Activated naive CD4-positive, alpha-beta T cell treated with anti-CD3 and anti-CD28 coated beads, Interleukin-2, amount 10 ng/mL, durations not matched to agents 7 days and 5 days (primary cell): ENCODE measurements at regions not wholly inside any gene's neighbourhood (a gene's known extent, or its start where the extent isn't known, plus 50 kb on each side); places are given as distances from the start of the nearest gene placed in this dataset.
"Not testable (repeated sequence)": the region's sequence is repeated elsewhere in the genome, so short reads cannot be mapped to it uniquely, and the experiment has no call there.

ENCODE experiments used
- CTCF ChIA-PET: fragments of 350-600 bp; sonication (Branson Sonifier 250); formaldehyde crosslinking; loops from one replicate; lab custom pipeline; 2021; ENCODE audit warnings: antibody characterized with exemption; lab: Charles Lee
- DNase-seq: peaks from one replicate; pipeline ENCODE4 v3.0.0-alpha.2; 2020
- H3K27ac Mint-ChIP-seq: one replicate; pipeline ENCODE4 v1.8.0; 2021; ENCODE audit warnings: mild to moderate bottlenecking, moderate library complexity, mixed read lengths
- H3K27me3 Mint-ChIP-seq: one replicate; pipeline ENCODE4 v1.8.0; 2021; ENCODE audit warnings: mild to moderate bottlenecking, mixed read lengths
- H3K36me3 Mint-ChIP-seq: one replicate; pipeline ENCODE4 v1.8.0; 2021; ENCODE audit warnings: mixed read lengths
- H3K4me1 Mint-ChIP-seq: one replicate; pipeline ENCODE4 v1.8.0; 2021; ENCODE audit warnings: mixed read lengths
- H3K4me3 Mint-ChIP-seq: one replicate; pipeline ENCODE4 v1.8.0; 2021; ENCODE audit warnings: mild to moderate bottlenecking, moderate library complexity, mixed read lengths
- H3K9me3 Mint-ChIP-seq: one replicate; pipeline ENCODE4 v1.8.0; 2021; ENCODE audit warnings: mixed read lengths

DNA sequence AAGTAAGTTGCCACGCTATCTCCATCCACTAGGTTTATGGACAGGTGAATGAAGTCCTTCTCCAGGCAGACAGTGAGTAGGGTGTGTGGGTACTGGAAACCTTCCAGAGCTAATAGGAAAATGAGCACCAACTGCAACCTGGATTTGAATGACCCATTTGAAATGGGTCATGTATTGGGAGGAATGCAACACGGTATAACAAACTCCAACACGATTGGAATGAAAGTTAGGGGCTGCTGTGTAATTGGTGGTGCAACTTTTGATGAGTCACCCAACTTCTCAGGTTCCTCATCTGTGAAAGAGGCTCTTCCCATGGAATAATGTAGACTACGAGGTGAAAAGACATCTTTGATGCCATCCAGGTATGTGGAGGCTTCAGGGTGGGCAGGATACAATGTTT, 241.4 kb upstream of the PODXL start:
- no peaks in the 10 kb centered on the region for H3K27me3 Mint-ChIP-seq

DNA sequence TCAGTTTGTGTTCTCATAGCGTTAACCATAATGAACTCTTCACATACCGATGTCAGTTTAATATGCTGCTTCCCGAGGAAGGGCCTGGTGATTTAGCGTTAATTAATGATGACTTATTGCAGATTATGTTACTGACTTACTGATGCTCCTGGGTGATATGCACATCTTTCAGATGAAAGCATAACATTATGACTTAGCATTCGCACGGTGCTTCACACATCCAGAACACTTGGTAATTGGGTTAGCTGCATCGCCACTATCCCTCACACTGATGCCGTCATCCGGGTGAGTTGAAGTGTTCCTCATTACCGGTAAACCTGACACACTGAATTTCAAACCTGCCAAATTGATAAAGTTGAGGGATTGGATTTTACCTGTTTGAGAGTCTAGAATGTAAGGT, 239.0 kb upstream of the PODXL start:
- H3K27ac Mint-ChIP-seq: no peak overlapping the region
- CTCF ChIA-PET: no interaction called here
- no peaks in the 10 kb centered on the region for H3K36me3 Mint-ChIP-seq
- H3K4me3 Mint-ChIP-seq: no peak overlapping the region
- DNase-seq: no peak
- no peaks in the 10 kb centered on the region for H3K27me3 Mint-ChIP-seq
- no peaks in the 10 kb centered on the region for H3K4me1 Mint-ChIP-seq
- no peaks in the 10 kb centered on the region for H3K9me3 Mint-ChIP-seq

More for the DNA sequence above, 241.4 kb upstream of the PODXL start:
- no peaks in the 10 kb centered on the region for H3K9me3 Mint-ChIP-seq
- CTCF ChIA-PET: no interaction called here
- no peak overlapping the region for H3K4me3 Mint-ChIP-seq
- no peaks in the 10 kb centered on the region for H3K4me1 Mint-ChIP-seq
- no peak for DNase-seq
- H3K27ac Mint-ChIP-seq: no peak overlapping the region
- no peaks in the 10 kb centered on the region for H3K36me3 Mint-ChIP-seq

DNA sequence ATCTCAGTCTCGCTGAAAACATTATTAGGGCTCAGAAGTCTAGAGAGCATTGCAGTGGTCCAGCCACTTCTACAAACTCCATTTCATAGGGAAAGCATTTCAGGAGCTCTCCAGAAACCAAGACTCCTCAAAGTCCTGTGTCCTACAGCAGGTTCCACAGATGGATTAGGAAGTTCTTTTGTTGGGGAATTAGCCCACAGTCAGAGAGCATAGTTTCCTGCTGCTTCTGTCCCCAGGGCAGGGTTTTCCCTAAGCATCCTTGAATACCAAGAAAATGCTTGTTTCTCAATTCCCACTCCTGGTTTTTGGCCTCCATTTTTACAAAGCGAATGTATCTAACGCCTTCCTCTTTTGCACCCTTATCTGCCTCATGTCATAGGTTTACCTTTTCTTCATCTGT, 235.9 kb upstream of the PODXL start:
- no peaks in the 10 kb centered on the region for H3K27me3 Mint-ChIP-seq
- CTCF ChIA-PET: no interaction called here
- H3K9me3 Mint-ChIP-seq: no peaks in the 10 kb centered on the region
- H3K27ac Mint-ChIP-seq: no peak overlapping the region
- no peaks in the 10 kb centered on the region for H3K36me3 Mint-ChIP-seq
- H3K4me3 Mint-ChIP-seq: no peak overlapping the region
- no peak for DNase-seq
- no peaks in the 10 kb centered on the region for H3K4me1 Mint-ChIP-seq

DNA sequence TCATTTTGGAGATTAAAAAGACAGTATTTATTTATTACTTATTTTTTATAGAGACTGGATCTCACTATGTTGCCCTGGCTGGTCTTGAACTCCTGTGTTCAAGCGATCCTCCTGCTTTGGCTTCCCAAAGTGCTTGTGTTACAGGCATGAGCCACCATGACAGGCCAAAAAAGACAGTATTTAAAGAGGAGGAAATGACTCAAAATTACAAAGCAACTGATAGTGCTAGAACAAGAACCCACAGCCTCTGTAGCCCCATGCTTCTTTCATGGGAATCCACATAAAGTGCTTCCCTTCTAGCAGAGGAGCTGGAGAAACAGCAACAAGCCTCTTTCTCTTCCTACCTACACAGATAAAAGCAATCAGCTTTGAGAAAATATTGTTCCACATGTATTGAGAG, 230.7 kb upstream of the PODXL start:
- H3K9me3 Mint-ChIP-seq: no peaks in the 10 kb centered on the region
- H3K27me3 Mint-ChIP-seq: peaks cover 9% of the 10 kb centered on the region
- no peaks in the 10 kb centered on the region for H3K36me3 Mint-ChIP-seq
- H3K27ac Mint-ChIP-seq: no peak overlapping the region
- CTCF ChIA-PET: no interaction called here
- no peaks in the 10 kb centered on the region for H3K4me1 Mint-ChIP-seq
- no peak overlapping the region for H3K4me3 Mint-ChIP-seq
- DNase-seq: no peak

GRCh38 chr7:131786204-131786603, 229.8 kb upstream of the PODXL start:
- no peak for DNase-seq
- no peaks in the 10 kb centered on the region for H3K4me1 Mint-ChIP-seq
- H3K36me3 Mint-ChIP-seq: no peaks in the 10 kb centered on the region
- H3K27me3 Mint-ChIP-seq: peaks cover 9% of the 10 kb centered on the region
- H3K27ac Mint-ChIP-seq: no peak overlapping the region
- CTCF ChIA-PET: no interaction called here
- H3K4me3 Mint-ChIP-seq: no peak overlapping the region
- no peaks in the 10 kb centered on the region for H3K9me3 Mint-ChIP-seq

DNA sequence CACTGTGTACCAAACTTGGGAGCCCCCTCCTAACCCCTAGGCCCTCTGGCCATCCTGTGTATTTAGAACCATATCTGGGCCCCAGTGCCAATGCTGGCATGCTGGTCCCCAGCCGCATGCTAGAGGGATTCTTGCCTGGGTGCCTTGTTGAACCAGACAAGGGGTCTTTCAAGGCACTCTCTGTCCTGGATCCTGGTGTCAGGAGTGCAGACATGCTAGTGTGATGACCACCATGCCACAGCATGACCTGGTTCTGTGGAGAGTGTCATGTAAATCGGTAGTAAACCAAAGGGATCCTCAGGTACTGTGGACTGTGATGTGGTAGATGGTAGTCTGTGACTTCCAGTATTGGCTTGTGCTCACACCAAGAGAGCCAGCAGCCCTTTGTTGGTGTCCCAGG, 222.2 kb upstream of the PODXL start:
- Mint-ChIP-seq H3K27ac (no peak overlapping the region), H3K4me1 (no peaks in the 10 kb centered on the region), H3K27me3 (peaks cover 4% of the 10 kb centered on the region), H3K36me3 (no peaks in the 10 kb centered on the region), H3K4me3 (no peak overlapping the region), H3K9me3 (no peaks in the 10 kb centered on the region)
- CTCF ChIA-PET: no interaction called here
- DNase-seq: no peak

DNA sequence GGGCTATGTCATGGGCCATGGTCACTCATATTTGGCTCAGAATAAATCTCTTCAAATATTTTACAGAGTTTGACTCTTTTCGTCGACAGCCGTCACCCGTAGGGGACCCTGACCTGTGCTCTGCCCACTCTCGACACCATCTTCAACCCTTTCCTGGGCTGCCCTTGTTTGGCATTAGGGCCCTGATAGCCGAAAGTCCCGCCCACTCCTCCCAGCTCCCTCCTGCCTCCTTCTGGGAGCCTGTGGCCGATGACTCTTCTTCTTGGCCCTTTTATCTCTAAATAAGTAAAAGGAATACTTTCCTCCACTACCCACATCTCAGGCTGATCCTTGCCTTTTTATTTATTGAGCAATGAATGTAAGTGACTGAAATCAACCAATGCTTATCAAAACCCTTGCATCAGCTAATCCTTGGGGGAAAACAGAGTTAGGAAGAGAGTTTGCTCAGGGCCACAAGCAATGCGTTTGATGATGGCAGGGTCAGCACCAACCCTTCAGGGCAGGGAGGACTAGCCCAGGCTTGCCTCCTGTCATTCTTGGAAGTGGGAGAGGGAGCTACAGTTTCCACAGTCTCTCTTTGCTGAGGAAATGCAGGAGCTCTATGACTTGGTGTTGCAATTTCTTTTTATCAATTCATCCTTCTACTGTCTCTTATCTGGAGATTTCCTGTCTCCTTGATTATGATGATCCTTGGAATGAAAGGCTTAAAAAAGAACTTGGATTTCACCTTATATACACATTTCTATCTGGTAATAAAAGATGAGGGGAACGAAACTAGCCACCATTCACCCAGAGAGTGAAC, 218.2 kb upstream of the PODXL start:
- H3K27ac Mint-ChIP-seq: no peak overlapping the region

GRCh38 chr7:131773413-131773812, 217.0 kb upstream of the PODXL start:
- no peak overlapping the region for H3K27ac Mint-ChIP-seq
- H3K4me1 Mint-ChIP-seq: no peaks in the 10 kb centered on the region
- no peaks in the 10 kb centered on the region for H3K27me3 Mint-ChIP-seq
- H3K36me3 Mint-ChIP-seq: no peaks in the 10 kb centered on the region
- no peak for DNase-seq
- CTCF ChIA-PET: no interaction called here
- no peak overlapping the region for H3K4me3 Mint-ChIP-seq
- no peaks in the 10 kb centered on the region for H3K9me3 Mint-ChIP-seq

More for the DNA sequence above, 218.2 kb upstream of the PODXL start:
- Mint-ChIP-seq H3K36me3 (no peaks in the 10 kb centered on the region), H3K4me3 (no peak overlapping the region), H3K9me3 (no peaks in the 10 kb centered on the region), H3K4me1 (no peaks in the 10 kb centered on the region), H3K27me3 (no peaks in the 10 kb centered on the region)
- no peak for DNase-seq
- CTCF ChIA-PET: no interaction called here

DNA sequence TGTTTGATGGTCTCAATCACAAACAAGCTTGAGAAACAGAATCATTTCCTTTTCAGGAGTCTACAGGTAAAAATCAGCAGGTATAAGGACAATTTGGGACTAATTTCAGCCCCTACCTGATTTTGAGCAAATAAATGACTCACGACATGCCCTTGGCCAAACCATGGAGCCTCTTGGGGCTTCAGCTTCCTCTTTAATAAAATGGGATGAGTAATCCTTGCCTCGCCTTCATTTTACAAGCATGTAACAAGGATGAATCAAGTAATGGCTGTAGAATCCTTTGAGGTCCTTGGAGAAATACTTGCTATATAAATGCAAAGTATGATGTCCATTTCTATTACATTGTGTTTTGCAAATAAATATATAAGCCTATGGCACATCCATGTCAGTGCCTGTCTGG, 212.8 kb upstream of the PODXL start:
- no peaks in the 10 kb centered on the region for H3K9me3 Mint-ChIP-seq

GRCh38 chr7:131767591-131767990, 211.2 kb upstream of the PODXL start:
- no peak for DNase-seq
- H3K9me3 Mint-ChIP-seq: no peaks in the 10 kb centered on the region
- H3K4me1 Mint-ChIP-seq: no peaks in the 10 kb centered on the region
- H3K27ac Mint-ChIP-seq: no peak overlapping the region
- CTCF ChIA-PET: no interaction called here
- no peaks in the 10 kb centered on the region for H3K36me3 Mint-ChIP-seq
- H3K4me3 Mint-ChIP-seq: no peak overlapping the region
- no peaks in the 10 kb centered on the region for H3K27me3 Mint-ChIP-seq

More for the DNA sequence above, 212.8 kb upstream of the PODXL start:
- Mint-ChIP-seq H3K4me3 (no peak overlapping the region), H3K36me3 (no peaks in the 10 kb centered on the region), H3K27ac (no peak overlapping the region), H3K27me3 (no peaks in the 10 kb centered on the region), H3K4me1 (no peaks in the 10 kb centered on the region)
- no peak for DNase-seq
- CTCF ChIA-PET: no interaction called here

DNA sequence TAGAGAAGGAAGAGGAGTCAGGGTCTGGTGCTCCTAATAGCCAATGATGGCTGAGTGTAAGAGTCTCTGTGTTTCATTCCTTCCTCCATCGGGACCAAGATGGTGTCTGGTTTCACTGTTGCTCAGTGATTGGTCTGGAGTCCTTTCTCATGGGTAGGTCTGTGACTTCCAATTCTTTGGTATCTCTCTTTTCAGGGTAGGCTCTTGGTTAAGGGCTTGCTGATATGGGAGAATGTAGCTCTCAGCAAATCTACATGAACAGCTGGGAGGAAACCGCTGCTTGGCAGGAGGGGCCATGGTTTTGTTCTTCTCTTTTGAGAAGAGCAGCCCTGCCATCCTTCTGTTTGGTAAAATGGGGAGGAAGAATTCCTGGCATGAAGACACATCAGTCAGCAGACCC, 209.1 kb upstream of the PODXL start:
- CTCF ChIA-PET: no interaction called here
- H3K36me3 Mint-ChIP-seq: no peaks in the 10 kb centered on the region
- H3K4me3 Mint-ChIP-seq: no peak overlapping the region
- no peak for DNase-seq
- peaks cover 3% of the 10 kb centered on the region for H3K27me3 Mint-ChIP-seq
- no peaks in the 10 kb centered on the region for H3K9me3 Mint-ChIP-seq
- no peaks in the 10 kb centered on the region for H3K4me1 Mint-ChIP-seq
- H3K27ac Mint-ChIP-seq: no peak overlapping the region

DNA sequence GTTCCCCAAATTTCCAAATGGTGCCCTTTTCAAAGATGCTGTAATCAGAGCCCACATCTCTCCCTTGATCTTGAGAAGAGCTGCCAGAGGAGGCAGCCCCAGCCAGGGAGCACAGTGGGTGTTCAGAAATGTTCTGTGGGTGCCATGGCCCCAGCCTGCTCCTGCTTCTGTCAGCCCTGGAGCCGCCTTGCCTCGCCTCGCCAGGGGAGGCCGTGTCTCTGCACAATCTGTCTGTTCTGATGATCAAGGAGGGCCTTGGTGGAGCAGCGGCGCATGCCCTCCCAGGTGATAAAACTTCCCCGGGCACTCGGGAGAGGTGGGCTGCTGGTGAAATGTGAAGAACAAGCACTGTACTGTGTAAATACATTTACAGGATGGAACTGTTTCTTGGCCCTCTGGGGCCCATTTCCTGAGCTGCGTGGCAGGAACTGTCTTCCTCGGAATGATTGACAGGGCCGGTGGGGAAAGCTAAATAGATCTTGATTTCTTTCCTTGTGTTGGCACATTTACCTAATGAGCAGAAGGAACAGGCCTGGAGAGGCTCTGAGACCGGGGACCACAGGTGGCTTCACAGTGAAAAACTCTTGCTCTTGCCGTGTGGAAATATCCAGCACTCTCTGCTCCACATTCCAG, 207.8 kb upstream of the PODXL start:
- Mint-ChIP-seq H3K27ac (no peak overlapping the region), H3K27me3 (peaks cover 3% of the 10 kb centered on the region), H3K4me3 (no peak overlapping the region), H3K9me3 (no peaks in the 10 kb centered on the region), H3K36me3 (no peaks in the 10 kb centered on the region), H3K4me1 (no peaks in the 10 kb centered on the region)
- DNase-seq: no peak
- CTCF ChIA-PET: no interaction called here

- peaks cover 3% of the 10 kb centered on the region for H3K27me3 Mint-ChIP-seq
- CTCF ChIA-PET: no interaction called here
Observed at GRCh38 chr7:131762753-131763152, 206.3 kb upstream of the PODXL start.

DNA sequence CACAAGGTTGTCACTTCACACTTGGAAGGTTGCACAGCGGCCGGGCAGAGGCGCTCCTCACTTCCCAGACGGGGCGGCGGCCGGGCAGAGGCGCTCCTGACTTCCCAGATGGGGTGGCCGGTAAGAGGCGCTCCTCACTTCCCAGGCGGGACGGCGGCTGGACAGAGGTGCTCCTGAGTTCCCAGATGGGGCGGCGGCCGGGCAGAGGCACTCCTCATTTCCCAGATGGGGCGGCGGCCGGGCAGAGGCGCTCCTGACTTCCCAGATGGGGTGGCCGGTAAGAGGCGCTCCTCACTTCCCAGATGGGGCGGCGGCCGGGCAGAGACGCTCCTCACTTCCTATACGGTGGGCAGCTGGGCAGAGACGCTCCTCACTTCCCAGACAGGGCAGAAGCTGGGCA, 199.4 kb upstream of the PODXL start:
- H3K27me3 Mint-ChIP-seq, CTCF ChIA-PET, H3K4me3 Mint-ChIP-seq, H3K4me1 Mint-ChIP-seq, H3K9me3 Mint-ChIP-seq, DNase-seq, H3K27ac Mint-ChIP-seq, H3K36me3 Mint-ChIP-seq: not testable (repeated sequence)

More at GRCh38 chr7:131762753-131763152, 206.3 kb upstream of the PODXL start:
- no peak overlapping the region for H3K27ac Mint-ChIP-seq
- DNase-seq: no peak
- H3K9me3 Mint-ChIP-seq: no peaks in the 10 kb centered on the region
- no peak overlapping the region for H3K4me3 Mint-ChIP-seq
- no peaks in the 10 kb centered on the region for H3K36me3 Mint-ChIP-seq
- no peaks in the 10 kb centered on the region for H3K4me1 Mint-ChIP-seq

GRCh38 chr7:131753620-131754222, 197.3 kb upstream of the PODXL start:
- H3K27me3 Mint-ChIP-seq: peaks cover 8% of the 10 kb centered on the region
- no peak for DNase-seq
- no peak overlapping the region for H3K4me3 Mint-ChIP-seq
- CTCF ChIA-PET: no interaction called here
- H3K36me3 Mint-ChIP-seq: no peaks in the 10 kb centered on the region
- H3K9me3 Mint-ChIP-seq: no peaks in the 10 kb centered on the region
- no peak overlapping the region for H3K27ac Mint-ChIP-seq
- H3K4me1 Mint-ChIP-seq: no peaks in the 10 kb centered on the region
